ENCODE measurements at regions not wholly inside any gene's neighbourhood (a gene's known extent, or its start where the extent isn't known, plus 50 kb on each side); places are given as distances from the start of the nearest gene placed in this dataset.

DNA sequence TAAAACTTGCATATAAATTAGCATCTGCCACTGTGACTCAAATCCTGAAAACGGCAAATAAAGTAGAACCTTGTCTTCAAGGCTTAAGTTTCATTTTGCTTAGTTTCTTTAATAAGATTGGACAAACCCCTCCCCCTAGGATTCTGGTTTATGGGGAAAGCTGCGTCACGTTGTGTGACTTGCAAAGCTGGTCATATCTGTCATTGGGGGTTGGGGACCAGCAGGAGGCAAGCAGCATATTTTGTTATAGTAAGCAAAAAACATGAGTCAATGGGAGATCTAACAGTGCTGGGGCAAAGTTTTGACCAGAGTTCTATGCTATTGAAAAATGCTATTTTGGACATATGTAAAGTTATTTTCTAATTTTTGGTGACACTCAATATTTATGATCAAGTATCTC, 407.3 kb downstream of the PCDH18 start:
- TF ChIP-seq EZH2 (IDR thresholded peaks at IDR 0.05; ENCODE audit: borderline replicate concordance, low read depth, low read length, poor library complexity, severe bottlenecking), result no peak
- TF ChIP-seq CTCF (conservative IDR thresholded peaks at IDR 0.05; ENCODE audit: low read depth, low read length), result no peak

All from A673 (cell line).